Mesenchymal stem cell (in vitro differentiated cells and primary cell): ENCODE measurements at regions not wholly inside any gene's neighbourhood (a gene's known extent, or its start where the extent isn't known, plus 50 kb on each side); places are given as distances from the start of the nearest gene placed in this dataset.

Source experiments
- DNase-seq: peaks from one replicate; pipeline ENCODE4 v3.0.0-alpha.2; 2013
- H2AFZ ChIP-seq: one replicate; pipeline ENCODE4 v1.6.1; 2013; ENCODE audit warnings: low read depth, mild to moderate bottlenecking, control low read depth, inconsistent platforms, low read length, moderate library complexity
- H2AK5ac ChIP-seq: 2 replicates; pipeline ENCODE4 v1.6.1; 2013; ENCODE audit warnings: low read length, moderate library complexity, mild to moderate bottlenecking, inconsistent platforms; ENCODE audit not compliant: severe bottlenecking
- H2BK120ac ChIP-seq: one replicate; pipeline ENCODE4 v1.6.1; 2013; ENCODE audit warnings: low read depth, mild to moderate bottlenecking, inconsistent platforms, low read length, moderate library complexity
- H2BK12ac ChIP-seq, 2 experiments: one replicate each; pipeline ENCODE4 v1.6.1; 2013; ENCODE audit warnings: inconsistent platforms in 2 of 2, low read length in 2 of 2, mild to moderate bottlenecking in 2 of 2, moderate library complexity in 2 of 2, control low read depth in 1 of 2
- H2BK15ac ChIP-seq: one replicate; pipeline ENCODE4 v1.6.1; 2013; ENCODE audit warnings: mild to moderate bottlenecking, low read depth, inconsistent platforms; ENCODE audit not compliant: poor library complexity, severe bottlenecking
- H2BK5ac ChIP-seq: 2 replicates; pipeline ENCODE4 v1.6.1; 2013; ENCODE audit warnings: low read depth, mild to moderate bottlenecking, low read length, control low read depth, inconsistent platforms; ENCODE audit not compliant: poor library complexity, severe bottlenecking
- H3K14ac ChIP-seq, 2 experiments: one replicate each; pipeline ENCODE4 v1.6.1; 2013; ENCODE audit warnings: inconsistent platforms in 2 of 2, low read length in 2 of 2, control low read depth in 1 of 2, mild to moderate bottlenecking in 1 of 2, moderate library complexity in 1 of 2
- H3K18ac ChIP-seq, 2 experiments: one replicate each; pipeline ENCODE4 v1.6.1; 2013; ENCODE audit warnings: inconsistent platforms in 2 of 2, low read length in 2 of 2, control low read depth in 1 of 2, low read depth in 1 of 2, mild to moderate bottlenecking in 1 of 2
- H3K23ac ChIP-seq, 2 experiments: one replicate each; pipeline ENCODE4 v1.6.1; 2013; ENCODE audit warnings: inconsistent platforms in 2 of 2, low read length in 2 of 2, mild to moderate bottlenecking in 2 of 2, moderate library complexity in 2 of 2, control low read depth in 1 of 2
- H3K27ac ChIP-seq: 2 replicates; pipeline ENCODE4 v1.5.1; 2013; ENCODE audit warnings: mild to moderate bottlenecking, moderate library complexity, low read length, control low read depth, inconsistent platforms; ENCODE audit not compliant: poor library complexity, severe bottlenecking
- H3K27me3 ChIP-seq, 2 experiments: 2 replicates each; pipeline versions ENCODE4 v1.6.1 to v1.7.0; 2013; ENCODE audit warnings: low read length in 2 of 2, mild to moderate bottlenecking in 2 of 2, moderate library complexity in 2 of 2, control low read depth in 1 of 2, inconsistent platforms in 1 of 2; ENCODE audit not compliant: control insufficient read depth in 1 of 2, insufficient read depth in 1 of 2
- H3K36me3 ChIP-seq, 2 experiments: 2 replicates each; pipeline versions ENCODE4 v1.6.1 to v1.7.0; 2013; ENCODE audit warnings: low read length in 2 of 2, control low read depth in 1 of 2, inconsistent platforms in 1 of 2, low read depth in 1 of 2, mild to moderate bottlenecking in 1 of 2; ENCODE audit not compliant: insufficient read depth in 2 of 2, control insufficient read depth in 1 of 2
- H3K4ac ChIP-seq, 2 experiments: one replicate each; pipeline ENCODE4 v1.6.1; 2013; ENCODE audit warnings: inconsistent platforms in 2 of 2, low read length in 2 of 2, mild to moderate bottlenecking in 2 of 2, moderate library complexity in 2 of 2, control low read depth in 1 of 2, low read depth in 1 of 2
- H3K4me1 ChIP-seq: 2 replicates; pipeline ENCODE4 v1.6.1; 2013; ENCODE audit warnings: low read depth, low read length, control low read depth; ENCODE audit not compliant: control insufficient read depth, insufficient read depth
- H3K4me2 ChIP-seq: 2 replicates; pipeline ENCODE4 v1.6.1; 2013; ENCODE audit warnings: low read length, mild to moderate bottlenecking, inconsistent platforms; ENCODE audit not compliant: poor library complexity, severe bottlenecking
- H3K4me3 ChIP-seq, 2 experiments: 2 replicates each; pipeline versions ENCODE4 v1.5.1 to v1.7.0; 2013; ENCODE audit warnings: low read length in 2 of 2, mild to moderate bottlenecking in 2 of 2, control low read depth in 1 of 2, low read depth in 1 of 2; ENCODE audit not compliant: insufficient read depth in 1 of 2
- H3K79me1 ChIP-seq: replicated peaks from 2 replicates; pipeline ENCODE4 v1.6.1; 2013; ENCODE audit warnings: mild to moderate bottlenecking, control low read depth, low read length, inconsistent platforms; ENCODE audit not compliant: poor library complexity, severe bottlenecking
- H3K9ac ChIP-seq: 2 replicates; pipeline ENCODE4 v1.7.0; 2013; ENCODE audit warnings: mild to moderate bottlenecking, low read length, moderate library complexity
- H3K9me3 ChIP-seq: 2 replicates; pipeline ENCODE4 v1.7.0; 2013; ENCODE audit warnings: mild to moderate bottlenecking, low read length; ENCODE audit not compliant: control insufficient read depth
- H4K8ac ChIP-seq: one replicate; pipeline ENCODE4 v1.6.1; 2013; ENCODE audit warnings: inconsistent platforms, mild to moderate bottlenecking, low read length, moderate library complexity
- H4K91ac ChIP-seq: one replicate; pipeline ENCODE4 v1.6.1; 2013; ENCODE audit warnings: mild to moderate bottlenecking, low read length, inconsistent platforms
- WGBS: methylation state at CpG from one replicate; pipeline ENCODE4 v1.1.7; 2013; ENCODE audit warnings: mixed read lengths; 5-methylcytosine and 5-hydroxymethylcytosine counted together

GRCh38 chr5:82832445-82832844, 244.7 kb downstream of the TMEM167A start:
- no peak overlapping the region for H3K4ac ChIP-seq
- no peak overlapping the region for H2BK15ac ChIP-seq
- no peak overlapping the region for H3K4me3 ChIP-seq
- no peaks in the 10 kb centered on the region for H3K4me1 ChIP-seq
- no peak overlapping the region for H3K23ac ChIP-seq
- no peak overlapping the region for H2BK5ac ChIP-seq
- no peak for DNase-seq
- no peak overlapping the region for H3K4me2 ChIP-seq
- no peak overlapping the region for H3K18ac ChIP-seq
- no peak overlapping the region for H2BK120ac ChIP-seq
- H2AK5ac ChIP-seq = no peak overlapping the region
- no peaks in the 10 kb centered on the region for H3K79me1 ChIP-seq
- H3K27ac ChIP-seq = no peak overlapping the region
- H2AFZ ChIP-seq = no peak overlapping the region
- H3K27me3 ChIP-seq = no peaks in the 10 kb centered on the region
- H3K36me3 ChIP-seq = no peaks in the 10 kb centered on the region
- no peak overlapping the region for H4K8ac ChIP-seq
- WGBS = 100% methylated on average over 1 of the region's 2 CpGs
- no peak overlapping the region for H4K91ac ChIP-seq
- peaks cover 20% of the 10 kb centered on the region for H3K9me3 ChIP-seq
- H3K14ac ChIP-seq = no peak overlapping the region
- H3K9ac ChIP-seq = no peak overlapping the region
- H2BK12ac ChIP-seq = no peak overlapping the region

GRCh38 chr5:82828211-82828610, 249.0 kb downstream of the TMEM167A start:
- no peaks in the 10 kb centered on the region for H3K9me3 ChIP-seq
- WGBS = 80% methylated on average over 1 of the region's 3 CpGs
- no peak overlapping the region for H2AFZ ChIP-seq
- H3K18ac ChIP-seq = no peak overlapping the region
- no peak overlapping the region for H2BK5ac ChIP-seq
- H4K8ac ChIP-seq = no peak overlapping the region
- no peak overlapping the region for H3K4me3 ChIP-seq
- no peak overlapping the region for H3K4me2 ChIP-seq
- no peak overlapping the region for H2AK5ac ChIP-seq
- H3K4ac ChIP-seq = no peak overlapping the region
- H2BK120ac ChIP-seq = no peak overlapping the region
- H3K27ac ChIP-seq = no peak overlapping the region
- H3K14ac ChIP-seq = no peak overlapping the region
- H3K23ac ChIP-seq = no peak overlapping the region
- no peak for DNase-seq
- no peak overlapping the region for H4K91ac ChIP-seq
- H3K9ac ChIP-seq = no peak overlapping the region
- H3K27me3 ChIP-seq = no peaks in the 10 kb centered on the region
- H2BK12ac ChIP-seq = no peak overlapping the region
- H3K36me3 ChIP-seq = no peaks in the 10 kb centered on the region
- no peaks in the 10 kb centered on the region for H3K4me1 ChIP-seq
- no peaks in the 10 kb centered on the region for H3K79me1 ChIP-seq
- H2BK15ac ChIP-seq = no peak overlapping the region

DNA sequence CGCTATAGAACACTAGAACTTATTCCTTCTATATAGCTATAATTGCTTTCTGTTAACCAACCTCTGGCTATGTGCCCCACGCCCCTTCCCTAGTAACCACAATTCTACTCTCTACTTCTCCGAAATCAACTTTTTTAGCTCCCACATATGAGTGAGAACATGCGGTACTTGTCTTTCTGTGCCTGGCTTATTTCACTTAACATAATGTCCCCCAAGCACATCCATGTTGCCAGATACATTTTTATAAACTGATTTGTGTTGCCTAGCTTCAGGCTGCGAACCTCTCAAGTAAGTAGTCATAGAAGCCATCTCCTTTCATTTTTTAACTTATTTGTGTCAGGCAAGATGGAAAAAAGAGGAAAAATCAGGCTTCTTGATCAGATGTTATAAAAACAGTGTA, 249.5 kb downstream of the TMEM167A start:
- no peak overlapping the region for H3K4ac ChIP-seq
- H3K18ac ChIP-seq = no peak overlapping the region
- no peak overlapping the region for H3K9ac ChIP-seq
- H2BK5ac ChIP-seq = no peak overlapping the region
- no peaks in the 10 kb centered on the region for H3K9me3 ChIP-seq
- H3K14ac ChIP-seq = no peak overlapping the region
- no peaks in the 10 kb centered on the region for H3K4me1 ChIP-seq
- DNase-seq = no peak
- H2BK12ac ChIP-seq = no peak overlapping the region
- no peak overlapping the region for H3K4me3 ChIP-seq
- H3K79me1 ChIP-seq = no peaks in the 10 kb centered on the region
- WGBS = 70% methylated on average over 4 of the region's 5 CpGs
- no peaks in the 10 kb centered on the region for H3K36me3 ChIP-seq
- H3K23ac ChIP-seq = no peak overlapping the region
- H3K27ac ChIP-seq = no peak overlapping the region
- no peak overlapping the region for H3K4me2 ChIP-seq
- H3K27me3 ChIP-seq = no peaks in the 10 kb centered on the region
- no peak overlapping the region for H2BK15ac ChIP-seq
- H4K8ac ChIP-seq = no peak overlapping the region
- H4K91ac ChIP-seq = no peak overlapping the region
- H2AK5ac ChIP-seq = no peak overlapping the region
- H2AFZ ChIP-seq = no peak overlapping the region
- no peak overlapping the region for H2BK120ac ChIP-seq

DNA sequence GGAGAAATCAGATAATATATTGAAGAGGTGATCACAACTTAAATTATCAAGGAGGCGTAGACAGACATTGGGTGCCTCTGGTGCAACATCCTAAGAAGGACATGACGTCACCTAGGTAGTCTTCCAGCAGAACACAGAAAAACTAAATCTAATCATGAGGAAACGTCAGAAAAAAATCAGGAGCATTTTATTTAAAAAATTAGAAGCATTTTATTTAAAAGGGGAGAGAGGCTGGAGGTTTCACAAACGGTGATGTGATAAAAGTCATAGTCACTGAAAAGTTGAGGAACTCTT, 254.6 kb downstream of the TMEM167A start:
- no peak overlapping the region for H2BK5ac ChIP-seq
- H3K9ac ChIP-seq = no peak overlapping the region
- H2BK12ac ChIP-seq = no peak overlapping the region
- H4K8ac ChIP-seq = no peak overlapping the region
- H3K79me1 ChIP-seq = no peaks in the 10 kb centered on the region
- DNase-seq = no peak
- H3K4me1 ChIP-seq = no peaks in the 10 kb centered on the region
- H3K9me3 ChIP-seq = no peaks in the 10 kb centered on the region
- no peak overlapping the region for H2BK120ac ChIP-seq
- H3K27me3 ChIP-seq = no peaks in the 10 kb centered on the region
- no peak overlapping the region for H2AFZ ChIP-seq
- no peak overlapping the region for H3K27ac ChIP-seq
- no peak overlapping the region for H3K4me2 ChIP-seq
- no peak overlapping the region for H3K4ac ChIP-seq
- no peak overlapping the region for H4K91ac ChIP-seq
- no peak overlapping the region for H3K18ac ChIP-seq
- H3K23ac ChIP-seq = no peak overlapping the region
- no peak overlapping the region for H2AK5ac ChIP-seq
- H2BK15ac ChIP-seq = no peak overlapping the region
- WGBS = 96% methylated on average over 4 of the region's 4 CpGs
- H3K14ac ChIP-seq = no peak overlapping the region
- H3K36me3 ChIP-seq = no peaks in the 10 kb centered on the region
- no peak overlapping the region for H3K4me3 ChIP-seq
